CD4-positive, alpha-beta T cell (primary cell): ENCODE measurements at regions not wholly inside any gene's neighbourhood (a gene's known extent, or its start where the extent isn't known, plus 50 kb on each side); places are given as distances from the start of the nearest gene placed in this dataset.

ENCODE experiments used
- ATAC-seq: fragments of 200-7000 bp; cut with Tn5 transposase; one replicate; pipeline ENCODE4 v1.10.0; 2022; ENCODE audit warnings: mild to moderate bottlenecking; ENCODE audit not compliant: poor library complexity
- CTCF ChIA-PET: fragments of 350-600 bp; sonication (Branson Sonifier 250); formaldehyde crosslinking; loops from one replicate; lab custom pipeline; 2021; ENCODE audit warnings: antibody characterized with exemption, inconsistent platforms; lab: Charles Lee
- POLR2A ChIA-PET: fragments of 350-600 bp; sonication (Branson Sonifier 250); formaldehyde crosslinking; loops from one replicate; lab custom pipeline; 2021; ENCODE audit warnings: antibody characterized with exemption, inconsistent platforms; lab: Charles Lee
- DNase-seq, 14 experiments: peaks; one replicate each; pipeline ENCODE4 v3.0.0-alpha.2; 2013 to 2020; ENCODE audit warnings: mixed read lengths in 2 of 14
- H3K27ac ChIP-seq, 2 donors: one replicate each; pipeline versions ENCODE4 v1.5.1 to v1.7.0; 2013; ENCODE audit warnings: low read length in 2 of 2, low read depth in 1 of 2, mild to moderate bottlenecking in 1 of 2
- H3K27me3 ChIP-seq, 2 experiments: 1 replicate in 1 of 2; 2 replicates in 1 of 2; pipeline versions ENCODE4 v1.6.1 to v1.7.0; 2013; ENCODE audit warnings: low read length in 2 of 2, control low read depth in 1 of 2, mild to moderate bottlenecking in 1 of 2, moderate library complexity in 1 of 2; ENCODE audit not compliant: insufficient read depth in 2 of 2, control insufficient read depth in 1 of 2
- H3K36me3 ChIP-seq: one replicate; pipeline ENCODE4 v1.6.1; 2013; ENCODE audit warnings: low read length, control low read depth; ENCODE audit not compliant: insufficient read depth
- H3K4me1 ChIP-seq: one replicate; pipeline ENCODE4 v1.6.1; 2013; ENCODE audit warnings: low read length, control low read depth; ENCODE audit not compliant: insufficient read depth
- H3K4me3 ChIP-seq: one replicate; pipeline ENCODE4 v1.5.1; 2013; ENCODE audit warnings: mild to moderate bottlenecking, low read length, moderate library complexity
- H3K9me3 ChIP-seq, 2 experiments: 1 replicate in 1 of 2; 2 replicates in 1 of 2; pipeline versions ENCODE4 v1.6.1 to v1.7.0; 2013; ENCODE audit warnings: low read length in 2 of 2, mild to moderate bottlenecking in 2 of 2, control low read depth in 1 of 2, moderate library complexity in 1 of 2; ENCODE audit not compliant: control insufficient read depth in 1 of 2, insufficient read depth in 1 of 2
- H3K27ac Mint-ChIP-seq: one replicate; pipeline ENCODE4 v1.8.0; 2020; ENCODE audit warnings: mixed read lengths
- H3K27me3 Mint-ChIP-seq: one replicate; pipeline ENCODE4 v1.8.0; 2021; ENCODE audit warnings: mixed read lengths
- H3K36me3 Mint-ChIP-seq: one replicate; pipeline ENCODE4 v1.8.0; 2021; ENCODE audit warnings: low read depth, mixed read lengths
- H3K4me1 Mint-ChIP-seq: one replicate; pipeline ENCODE4 v1.8.0; 2021; ENCODE audit warnings: low read depth, mixed read lengths
- H3K4me3 Mint-ChIP-seq: one replicate; pipeline ENCODE4 v1.8.0; 2020; ENCODE audit warnings: mild to moderate bottlenecking, mixed read lengths
- H3K9me3 Mint-ChIP-seq: one replicate; pipeline ENCODE4 v1.8.0; 2020; ENCODE audit warnings: mixed read lengths
- intact Hi-C, 2 experiments: fragments of 100-400 bp; cut with DNase I in 1 of 2; cut with micrococcal nuclease in 1 of 2; formaldehyde crosslinking; loops; one replicate each; pipeline versions ENCODE4 v1.15.1 to v1.9.0; 2023 to 2025; cut with DNase I, micrococcal nuclease
- TF ChIP-seq, protein P1 (sequence below): fragments of 200-600 bp; IDR thresholded peaks from one replicate; pipeline ENCODE4 v1.8.0; 2022; ENCODE audit warnings: antibody characterized with exemption, mild to moderate bottlenecking

- DNase-seq (peak; percentile 39 to 74 (median 50)), ATAC-seq (no peak)
- POLR2A ChIA-PET, result interaction anchor here (1.1 kb wide), 1 partner anchor 382 kb away, joined by 4 read pairs; no protein-coding TSS in a partner anchor
- H3K27ac Mint-ChIP-seq, result no peak overlapping the region
- no peaks in the 10 kb centered on the region for H3K9me3 Mint-ChIP-seq
- H3K36me3 Mint-ChIP-seq, result no peaks in the 10 kb centered on the region
- Histone ChIP-seq H3K27me3 (no peaks in the 10 kb centered on the region), H3K27ac (no peak overlapping the region), H3K4me3 (no peak overlapping the region), H3K9me3 (no peaks in the 10 kb centered on the region), H3K36me3 (no peaks in the 10 kb centered on the region), H3K4me1 (no peaks in the 10 kb centered on the region)
- TF ChIP-seq, protein P1, sequence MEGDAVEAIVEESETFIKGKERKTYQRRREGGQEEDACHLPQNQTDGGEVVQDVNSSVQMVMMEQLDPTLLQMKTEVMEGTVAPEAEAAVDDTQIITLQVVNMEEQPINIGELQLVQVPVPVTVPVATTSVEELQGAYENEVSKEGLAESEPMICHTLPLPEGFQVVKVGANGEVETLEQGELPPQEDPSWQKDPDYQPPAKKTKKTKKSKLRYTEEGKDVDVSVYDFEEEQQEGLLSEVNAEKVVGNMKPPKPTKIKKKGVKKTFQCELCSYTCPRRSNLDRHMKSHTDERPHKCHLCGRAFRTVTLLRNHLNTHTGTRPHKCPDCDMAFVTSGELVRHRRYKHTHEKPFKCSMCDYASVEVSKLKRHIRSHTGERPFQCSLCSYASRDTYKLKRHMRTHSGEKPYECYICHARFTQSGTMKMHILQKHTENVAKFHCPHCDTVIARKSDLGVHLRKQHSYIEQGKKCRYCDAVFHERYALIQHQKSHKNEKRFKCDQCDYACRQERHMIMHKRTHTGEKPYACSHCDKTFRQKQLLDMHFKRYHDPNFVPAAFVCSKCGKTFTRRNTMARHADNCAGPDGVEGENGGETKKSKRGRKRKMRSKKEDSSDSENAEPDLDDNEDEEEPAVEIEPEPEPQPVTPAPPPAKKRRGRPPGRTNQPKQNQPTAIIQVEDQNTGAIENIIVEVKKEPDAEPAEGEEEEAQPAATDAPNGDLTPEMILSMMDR, result peak; percentile 66
- H3K4me3 Mint-ChIP-seq, result no peak overlapping the region
- peaks cover 3% of the 10 kb centered on the region for H3K4me1 Mint-ChIP-seq
- intact Hi-C loops, result loop anchor here (1.0 to 5.0 kb wide), 4 partner anchors 162 to 397 kb away; no protein-coding TSS in a partner anchor
- CTCF ChIA-PET, result interaction anchor here (1.0 to 2.0 kb wide), 3 partner anchors 24 to 383 kb away, joined by 4 to 6 read pairs (median 5); no protein-coding TSS in a partner anchor
- no peaks in the 10 kb centered on the region for H3K27me3 Mint-ChIP-seq
Observed at GRCh38 chrX:39149761-39150160, 348.5 kb downstream of the MID1IP1 start.

DNA sequence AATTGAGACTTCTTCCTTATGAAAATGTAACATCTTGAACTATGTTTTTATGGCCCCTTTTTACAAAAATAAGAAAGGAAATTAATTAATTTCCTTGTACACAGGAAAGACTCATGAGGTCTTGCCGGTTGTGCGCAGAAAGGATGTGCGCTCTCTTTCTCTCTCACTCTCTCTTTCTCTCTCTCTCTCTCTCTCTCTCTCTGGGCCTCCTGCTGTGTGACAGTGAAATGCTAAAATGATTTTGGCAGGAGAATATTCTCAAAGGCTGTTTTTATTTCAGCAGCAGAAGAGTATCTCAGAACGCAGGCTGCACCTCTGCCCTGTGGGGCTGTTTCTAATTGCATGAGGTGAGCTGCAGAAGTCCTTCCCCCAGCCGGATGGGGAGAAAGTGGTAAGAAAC lies 349.0 kb downstream of the MID1IP1 start:
- peaks cover 3% of the 10 kb centered on the region for H3K4me1 Mint-ChIP-seq
- no peaks in the 10 kb centered on the region for H3K36me3 Mint-ChIP-seq
- H3K27me3 Mint-ChIP-seq, result no peaks in the 10 kb centered on the region
- no peak overlapping the region for H3K27ac Mint-ChIP-seq
- no peak for DNase-seq
- TF ChIP-seq, protein P1, result no peak
- no peak overlapping the region for H3K4me3 ChIP-seq
- no peaks in the 10 kb centered on the region for H3K36me3 ChIP-seq
- ChIA-PET POLR2A (interaction anchor here (1.1 kb wide), 1 partner anchor 382 kb away, joined by 4 read pairs; no protein-coding TSS in a partner anchor), CTCF (interaction anchor here (1.0 to 2.0 kb wide), 3 partner anchors 24 to 384 kb away, joined by 4 to 6 read pairs (median 5); no protein-coding TSS in a partner anchor)
- ATAC-seq, result no peak
- no peak overlapping the region for H3K27ac ChIP-seq
- H3K9me3 ChIP-seq, result no peaks in the 10 kb centered on the region
- H3K4me3 Mint-ChIP-seq, result no peak overlapping the region
- H3K9me3 Mint-ChIP-seq, result no peaks in the 10 kb centered on the region
- no peaks in the 10 kb centered on the region for H3K4me1 ChIP-seq
- no peaks in the 10 kb centered on the region for H3K27me3 ChIP-seq
- intact Hi-C loops, result loop anchor here in 1 of 2 experiments (5.0 kb wide), 1 partner anchor 398 kb away; no protein-coding TSS in a partner anchor

DNA sequence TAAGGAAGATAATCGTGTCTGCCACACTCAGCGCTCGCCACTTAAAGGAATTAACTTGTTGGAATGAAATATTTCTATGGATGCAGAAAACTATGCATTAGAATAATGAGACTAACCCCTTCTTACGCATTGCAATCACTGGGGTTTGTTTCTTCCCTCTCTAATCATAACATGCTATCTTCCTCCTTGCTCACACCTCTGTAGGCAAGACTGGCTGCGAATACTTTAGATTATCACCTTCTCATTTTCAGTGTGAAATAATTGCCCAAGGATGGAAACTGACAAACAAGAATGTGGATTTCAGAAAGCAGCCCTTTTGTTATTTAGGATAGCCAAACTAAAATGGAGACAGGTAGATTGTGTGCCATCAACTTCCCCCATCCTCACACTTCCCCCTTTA lies 349.4 kb downstream of the MID1IP1 start:
- Histone ChIP-seq H3K27me3 (no peaks in the 10 kb centered on the region), H3K4me3 (no peak overlapping the region), H3K27ac (no peak overlapping the region), H3K36me3 (no peaks in the 10 kb centered on the region), H3K4me1 (no peaks in the 10 kb centered on the region), H3K9me3 (no peaks in the 10 kb centered on the region)
- Mint-ChIP-seq H3K27ac (no peak overlapping the region), H3K27me3 (no peaks in the 10 kb centered on the region), H3K4me1 (peaks cover 3% of the 10 kb centered on the region), H3K36me3 (no peaks in the 10 kb centered on the region), H3K9me3 (no peaks in the 10 kb centered on the region), H3K4me3 (no peak overlapping the region)
- no peak for DNase-seq
- no peak for ATAC-seq
- TF ChIP-seq, protein P1, result no peak
- intact Hi-C loops, result loop anchor here in 1 of 2 experiments (5.0 kb wide), 1 partner anchor 398 kb away; no protein-coding TSS in a partner anchor
- ChIA-PET CTCF (no interaction called here), POLR2A (no interaction called here)
